NOMO-1 (cell line): ENCODE measurements at regions not wholly inside any gene's neighbourhood (a gene's known extent, or its start where the extent isn't known, plus 50 kb on each side); places are given as distances from the start of the nearest gene placed in this dataset.
"Not testable (repeated sequence)": the region's sequence is repeated elsewhere in the genome, so short reads cannot be mapped to it uniquely, and the experiment has no call there.

ENCODE experiments used
- DNase-seq, 2 experiments: peaks; one replicate each; lab custom pipeline; 2025; ENCODE audit not compliant: unreplicated experiment in 2 of 2; lab: John Stamatoyannopoulos, UW

- DNase-seq, result no peak
These were observed 141.6 kb upstream of the RIOK3 start for GRCh38 chr18:23311351-23312121.

GRCh38 chr18:23313379-23313778, 139.7 kb upstream of the RIOK3 start:
- DNase-seq, result no peak

- DNase-seq, result no peak
These were observed 138.4 kb upstream of the RIOK3 start for GRCh38 chr18:23314672-23315071.

GRCh38 chr18:23316316-23316715, 136.8 kb upstream of the RIOK3 start:
- DNase-seq, result no peak

- DNase-seq, result no peak
These were observed 136.1 kb upstream of the RIOK3 start for GRCh38 chr18:23316988-23317387.

DNA sequence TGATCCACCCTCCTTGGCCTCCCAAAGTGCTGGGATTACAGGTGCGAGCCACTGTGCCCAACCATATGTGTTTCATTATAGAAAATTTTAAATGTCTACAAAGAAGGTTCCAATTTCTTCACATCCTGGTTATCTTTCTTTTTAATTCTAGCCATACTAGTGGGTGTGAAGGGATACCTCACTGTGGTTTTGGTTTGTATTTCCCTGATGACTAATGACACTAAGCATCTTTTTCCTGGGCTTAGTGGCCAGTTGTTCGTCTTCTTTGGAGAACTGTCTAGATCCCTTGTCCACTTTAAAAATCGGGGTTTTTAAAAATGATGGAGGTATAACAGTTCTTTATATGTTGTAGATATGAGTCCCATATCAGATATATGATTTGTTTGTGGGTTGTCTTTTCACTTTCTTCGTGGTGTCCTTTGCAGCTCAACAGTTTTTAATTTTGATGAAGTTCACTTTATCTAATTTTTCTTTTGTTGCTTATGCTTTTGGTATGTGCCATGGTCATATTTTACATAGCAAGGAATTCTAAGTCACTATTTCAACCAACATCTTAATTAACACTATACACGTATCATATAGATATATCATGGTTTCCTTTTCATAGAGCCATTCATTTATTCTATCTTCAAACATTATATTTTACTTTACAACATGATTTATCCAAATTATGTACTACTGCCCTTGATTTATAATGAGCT, 135.0 kb upstream of the RIOK3 start:
- DNase-seq, result no peak

- DNase-seq, result no peak
These were observed 132.3 kb upstream of the RIOK3 start for GRCh38 chr18:23320709-23321236.

GRCh38 chr18:23321996-23322395, 131.1 kb upstream of the RIOK3 start:
- no peak for DNase-seq

DNA sequence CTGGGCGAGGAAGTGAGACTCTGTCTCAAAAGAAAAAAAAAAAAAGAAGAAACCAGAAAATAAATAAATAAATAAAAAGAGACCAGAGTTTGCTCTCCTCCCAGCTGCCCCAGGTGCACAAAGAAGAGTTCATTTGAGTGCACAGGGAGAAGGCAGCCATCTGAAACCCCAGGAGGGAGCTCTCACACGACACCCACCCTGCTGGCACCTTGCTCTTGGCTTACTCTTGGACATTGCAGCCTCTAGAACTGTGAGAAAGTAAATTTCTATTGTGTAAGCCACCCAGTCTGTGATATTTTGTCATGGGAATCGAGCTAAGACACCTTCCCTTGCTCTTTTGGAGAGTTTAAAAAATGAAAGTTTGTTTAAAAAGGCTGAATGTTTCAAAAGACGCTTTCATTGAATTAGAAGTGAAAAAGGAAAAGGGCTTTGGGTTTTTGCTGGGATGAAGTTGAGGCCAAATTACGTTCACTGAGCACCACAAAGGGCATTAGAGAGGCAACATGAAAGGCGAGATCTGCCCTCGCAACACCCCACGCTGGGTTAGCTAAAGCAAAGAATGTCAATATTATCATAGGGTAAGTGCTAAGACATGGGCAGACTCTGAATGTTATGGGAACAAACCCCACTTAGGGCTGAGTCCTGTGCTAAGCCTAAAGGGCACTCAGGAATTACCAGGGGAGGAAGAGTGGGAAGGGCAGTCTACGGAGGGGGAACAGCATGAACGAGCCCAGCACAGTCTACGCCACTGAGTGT, 128.9 kb upstream of the RIOK3 start:
- no peak for DNase-seq

GRCh38 chr18:23324861-23325260, 128.2 kb upstream of the RIOK3 start:
- no peak for DNase-seq

GRCh38 chr18:23329671-23330070, 123.4 kb upstream of the RIOK3 start:
- DNase-seq, result not testable (repeated sequence)

- no peak for DNase-seq
These were observed 122.7 kb upstream of the RIOK3 start for GRCh38 chr18:23330423-23330822.

DNA sequence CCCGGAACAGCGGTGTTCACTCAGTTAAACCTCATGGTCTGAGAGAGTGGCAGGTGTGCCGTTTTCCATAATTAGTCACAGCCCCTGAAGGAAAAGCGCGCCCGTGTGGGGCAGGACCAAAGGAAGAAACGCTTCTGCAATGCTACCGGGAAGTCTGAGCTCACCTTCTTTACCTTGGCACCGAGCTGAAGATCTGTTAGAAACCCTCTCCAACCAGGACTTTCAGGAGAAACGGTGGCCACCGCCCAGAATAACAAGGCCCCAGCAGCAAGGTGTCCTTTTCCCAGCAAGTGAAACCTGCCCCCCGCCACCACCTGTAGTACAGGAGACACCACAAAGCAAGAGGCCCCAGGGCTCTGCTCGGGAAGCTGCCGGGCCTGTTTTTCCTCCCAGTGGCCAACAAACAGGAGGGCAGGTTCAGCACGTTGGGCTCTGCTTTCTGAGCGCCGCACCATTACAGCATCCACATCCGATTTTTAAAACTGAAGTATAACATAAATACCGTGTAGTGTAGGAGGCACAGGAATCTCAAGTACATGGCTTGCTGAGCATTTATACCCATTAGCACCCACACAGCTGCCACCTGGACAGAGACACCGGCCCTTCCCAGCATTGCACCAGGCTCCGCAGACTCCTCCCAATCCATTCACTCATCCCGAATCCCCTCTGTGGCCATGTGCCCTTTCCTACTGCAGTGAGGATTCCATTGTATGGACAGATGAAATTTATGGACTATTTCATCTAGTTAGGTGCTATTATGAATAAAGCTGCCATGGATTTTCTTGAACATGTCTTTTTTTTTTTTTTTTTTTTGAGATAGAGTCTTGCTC, 121.8 kb upstream of the RIOK3 start:
- no peak for DNase-seq

DNA sequence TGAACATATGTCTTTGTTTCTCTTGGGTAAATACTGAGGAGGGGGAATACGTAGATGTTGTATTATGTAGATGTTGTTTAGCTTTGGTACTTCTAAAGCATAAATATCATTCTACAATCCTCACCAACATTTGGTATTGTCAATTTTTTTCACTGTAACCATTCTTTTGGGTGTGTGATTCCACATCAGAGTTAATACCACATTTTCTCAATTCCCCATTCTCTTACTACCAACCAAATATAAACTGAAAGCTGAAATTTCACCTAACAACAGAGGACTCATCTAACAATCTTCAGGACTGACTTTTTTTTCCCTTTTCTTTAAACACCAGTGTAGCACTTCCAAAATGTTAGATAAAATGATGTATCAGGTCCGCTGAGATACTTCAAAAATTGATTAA, 120.7 kb upstream of the RIOK3 start:
- DNase-seq, result no peak

GRCh38 chr18:23333827-23334226, 119.3 kb upstream of the RIOK3 start:
- DNase-seq, result no peak

- no peak for DNase-seq
These were observed 118.5 kb upstream of the RIOK3 start for GRCh38 chr18:23334569-23334968.

DNA sequence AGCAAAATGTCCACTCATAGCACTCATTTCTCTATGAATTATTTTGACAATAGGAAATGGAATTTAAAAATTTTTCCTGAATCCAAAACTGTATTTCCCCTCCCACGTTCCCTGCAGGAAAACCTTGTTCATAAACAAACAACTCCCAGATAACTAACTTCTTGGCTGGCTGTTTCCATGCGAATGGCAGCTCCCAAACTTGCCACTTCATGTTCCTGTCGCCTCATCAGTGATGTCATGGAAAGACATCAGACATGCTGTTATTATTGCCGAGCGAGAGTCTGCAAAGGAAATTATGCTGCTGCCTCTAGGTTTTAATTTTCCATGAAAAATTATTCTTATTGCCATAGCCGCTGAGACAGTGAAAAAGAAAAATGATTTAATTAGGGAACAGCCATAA, 117.0 kb upstream of the RIOK3 start:
- DNase-seq, result no peak

DNA sequence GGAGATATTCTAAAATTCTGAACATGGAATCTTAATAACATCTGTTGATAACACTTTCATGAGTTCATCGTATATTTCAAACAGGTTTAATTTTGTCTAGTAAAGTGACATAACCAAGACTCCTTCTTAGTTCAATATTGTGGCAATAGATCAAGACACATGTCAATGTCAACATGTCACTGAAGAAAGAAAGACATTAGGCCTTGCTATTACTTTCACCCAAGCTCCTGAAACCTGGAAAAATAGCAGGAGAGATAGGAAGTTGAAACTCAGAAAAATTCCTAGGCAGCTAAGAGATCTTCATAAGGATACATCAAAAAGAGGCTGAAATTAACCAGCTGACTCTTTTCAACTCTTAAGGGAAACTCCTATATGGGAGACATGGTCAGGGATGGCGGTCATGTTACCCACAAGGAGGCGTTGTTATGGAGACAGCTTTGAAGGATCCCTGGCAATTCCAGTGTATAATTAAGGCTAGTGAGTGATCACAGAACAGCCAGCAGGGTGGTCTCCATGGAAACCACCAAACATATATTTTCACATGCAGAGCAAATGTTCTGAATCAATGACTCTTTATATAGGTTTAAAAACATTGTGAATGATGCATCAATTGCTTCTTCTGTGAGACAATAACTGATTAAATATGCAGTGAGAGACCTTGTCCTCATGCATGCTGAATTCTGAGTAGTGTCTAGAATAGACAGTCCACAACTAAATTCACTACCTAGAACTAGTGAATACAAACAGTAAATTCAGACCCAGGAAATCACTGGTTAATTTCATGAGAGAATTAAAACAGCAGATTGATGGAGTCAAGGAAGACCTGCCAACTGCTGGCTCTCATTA, 115.3 kb upstream of the RIOK3 start:
- no peak for DNase-seq

DNA sequence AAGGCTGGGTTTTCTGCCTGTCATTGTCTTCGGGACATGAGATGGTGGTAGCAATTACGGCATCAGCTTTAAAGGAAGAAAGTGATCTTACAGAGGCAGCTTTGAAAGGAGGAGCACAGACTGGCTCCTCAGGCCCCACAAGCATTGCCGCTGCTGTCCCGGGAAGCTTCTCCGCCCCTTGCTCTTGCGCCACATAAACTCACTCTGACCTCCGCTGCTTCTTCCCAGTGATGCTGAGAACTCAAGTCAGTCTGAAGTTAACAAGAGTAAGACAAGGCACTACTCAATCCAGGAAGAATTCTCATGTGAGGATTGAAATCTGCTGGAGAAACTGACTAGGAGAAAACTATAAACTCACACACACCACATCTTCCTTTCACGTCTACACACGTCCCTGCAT, 112.4 kb upstream of the RIOK3 start:
- no peak for DNase-seq

- DNase-seq, result no peak
These were observed 111.7 kb upstream of the RIOK3 start for GRCh38 chr18:23341383-23341782.
